HG03060 (cell line): ENCODE measurements at regions not wholly inside any gene's neighbourhood (a gene's known extent, or its start where the extent isn't known, plus 50 kb on each side); places are given as distances from the start of the nearest gene placed in this dataset.

Experiments used
- ATAC-seq: cut with Tn5 transposase; IDR thresholded peaks from one replicate; pipeline ENCODE4 v1.9.1; 2021; ENCODE audit warnings: low read depth, moderate number of reproducible peaks; ENCODE audit not compliant: unreplicated experiment

DNA sequence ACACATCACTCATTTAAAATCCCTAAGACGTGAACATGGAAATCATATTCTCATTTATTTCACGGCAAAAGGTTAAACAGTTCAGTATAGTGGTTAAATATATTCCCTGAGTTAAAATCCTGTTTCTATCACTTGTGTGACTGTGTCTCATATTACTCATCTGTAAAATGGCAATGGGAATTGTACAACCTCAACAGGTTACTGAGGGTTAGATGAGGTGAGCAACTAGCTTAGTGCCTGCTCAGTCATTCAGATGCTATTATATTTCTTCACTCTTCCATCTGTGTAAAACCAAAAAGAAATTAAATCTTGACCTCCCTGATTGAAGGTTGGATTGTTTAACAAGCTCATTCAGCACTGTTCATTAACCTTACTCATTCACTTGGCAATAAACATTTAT lies 212.4 kb upstream of the STK17B start:
- ATAC-seq: no peak

- ATAC-seq: no peak
Observed at GRCh38 chr2:196384729-196385128, 213.4 kb upstream of the STK17B start.

GRCh38 chr2:196389670-196390069 lies 218.3 kb upstream of the STK17B start:
- ATAC-seq: no peak

- ATAC-seq: no peak
Observed at GRCh38 chr2:196390243-196391148, 219.1 kb upstream of the STK17B start.

- no peak for ATAC-seq
Observed at GRCh38 chr2:196391149-196391479, 219.7 kb upstream of the STK17B start.

DNA sequence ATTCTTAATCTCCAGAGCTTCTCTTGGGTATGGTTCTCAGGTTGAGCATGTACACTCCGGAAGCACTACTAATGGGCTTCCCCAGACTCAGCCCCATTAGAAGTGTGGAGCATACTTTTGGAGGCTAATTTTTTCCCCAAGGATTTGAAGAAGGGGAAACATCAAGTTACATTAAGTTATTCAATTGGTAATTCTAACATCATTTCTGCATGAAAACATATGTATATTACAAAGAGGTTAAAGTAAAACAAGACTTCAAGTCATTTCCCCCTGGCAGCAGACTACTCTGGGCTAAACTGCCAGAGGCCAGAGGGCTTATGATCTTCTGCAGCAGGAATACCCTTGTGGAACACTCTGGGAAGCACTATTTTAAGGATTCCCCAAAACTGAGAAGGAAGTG lies 227.7 kb upstream of the STK17B start:
- ATAC-seq: no peak

GRCh38 chr2:196399722-196400691 lies 228.6 kb upstream of the STK17B start:
- no peak for ATAC-seq

DNA sequence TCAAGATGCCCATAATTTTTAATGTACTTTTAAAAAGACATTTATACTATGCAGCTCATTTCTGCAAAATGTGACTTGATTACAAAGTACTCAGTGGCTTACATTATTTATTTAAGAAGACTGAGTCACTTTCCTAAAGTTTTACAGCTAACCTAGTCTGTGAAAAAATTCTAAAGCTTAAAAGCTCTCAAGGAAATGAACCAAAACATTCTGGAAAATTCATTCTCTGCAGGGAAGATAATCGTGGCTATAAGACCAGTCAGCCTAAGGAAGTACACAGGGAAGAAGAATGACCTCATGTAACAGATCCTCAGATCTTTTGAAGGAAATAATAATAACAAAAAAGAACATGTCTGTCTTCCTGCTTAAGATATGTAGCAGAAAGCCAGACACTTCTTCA lies 232.1 kb upstream of the STK17B start:
- no peak for ATAC-seq

DNA sequence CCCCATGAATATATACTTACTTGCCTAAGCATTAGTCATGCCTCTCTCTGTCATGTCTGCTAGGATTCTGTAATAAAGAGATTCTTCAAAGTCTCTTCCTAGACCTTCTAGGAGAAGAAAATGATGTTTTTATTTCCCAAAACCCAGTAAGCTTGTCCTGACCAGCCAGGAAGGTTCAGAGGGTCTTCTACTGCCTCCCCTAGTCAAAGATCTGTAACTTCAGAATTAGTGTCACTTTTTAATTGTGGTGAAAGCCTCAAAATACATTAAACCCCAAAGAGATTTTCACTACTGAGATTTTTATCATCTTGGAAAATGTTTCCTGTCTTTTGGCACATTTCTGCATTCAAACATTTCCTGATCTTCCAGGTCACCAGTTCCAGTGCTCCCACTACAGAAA lies 232.9 kb upstream of the STK17B start:
- no peak for ATAC-seq

DNA sequence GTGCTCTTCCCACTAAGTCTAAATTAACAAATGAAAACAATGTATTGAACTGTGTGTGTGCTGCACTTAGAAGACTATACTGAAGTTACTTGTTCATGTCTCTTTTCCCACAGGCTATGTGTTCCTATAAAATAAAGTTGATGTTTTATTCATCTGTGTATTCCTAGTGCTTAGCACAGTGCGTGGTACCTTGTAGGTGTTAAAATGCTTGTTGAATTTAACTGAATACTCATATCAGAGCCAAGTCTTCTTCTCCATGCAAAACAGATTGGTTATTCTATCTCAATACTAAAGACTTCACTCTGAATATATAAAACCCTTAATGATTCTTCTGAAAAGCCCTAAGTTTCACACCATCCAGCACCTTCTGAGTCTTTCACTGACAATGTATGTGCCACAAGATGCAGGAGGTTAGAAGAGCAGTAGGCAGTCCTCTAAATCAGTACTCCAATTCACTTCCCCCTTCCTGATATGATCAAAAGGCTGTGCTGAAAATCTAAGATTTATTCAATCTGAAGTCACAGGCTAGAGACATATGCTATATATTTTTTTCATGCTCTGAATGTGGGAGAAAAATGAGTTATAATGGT lies 231.7 kb upstream of the CCDC150 start:
- no peak for ATAC-seq

DNA sequence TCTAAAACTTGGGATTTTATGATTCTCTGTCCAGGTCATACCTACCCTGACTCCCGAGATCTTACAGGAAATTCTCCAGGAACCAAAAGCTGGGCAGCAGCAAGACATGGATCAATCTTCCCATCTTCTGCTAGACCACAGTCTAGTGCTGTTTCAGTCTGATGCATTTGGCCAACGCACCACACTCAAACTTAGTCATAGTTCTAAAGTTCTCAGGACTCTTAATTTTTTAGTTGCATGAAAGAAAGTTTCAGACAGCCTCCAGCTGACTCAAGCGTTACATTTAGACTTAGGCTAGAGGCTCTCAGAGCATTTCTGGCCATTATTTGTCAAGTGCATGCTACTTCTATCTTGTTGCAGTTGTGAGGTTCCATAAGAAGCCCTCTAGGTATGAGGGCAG lies 230.1 kb upstream of the CCDC150 start:
- peak; percentile 29 for ATAC-seq

DNA sequence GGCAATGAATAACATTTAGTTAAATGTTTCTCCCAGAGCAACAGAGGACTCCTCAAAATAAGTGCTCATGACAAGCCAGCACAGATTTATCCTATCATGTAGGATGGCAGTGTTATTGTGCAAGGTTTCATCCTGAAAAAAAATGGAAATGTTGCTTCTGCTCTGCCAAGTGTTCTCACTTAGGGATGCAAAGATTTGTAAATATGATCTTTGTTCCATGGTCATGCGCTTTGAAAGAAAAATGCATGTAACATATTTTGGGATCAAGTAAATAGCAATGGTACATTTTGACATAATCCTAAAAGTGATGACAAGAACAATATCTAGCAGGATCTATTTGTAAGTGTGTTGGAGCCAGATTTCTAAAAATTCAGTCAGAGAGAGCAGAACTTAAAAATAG lies 229.5 kb upstream of the CCDC150 start:
- no peak for ATAC-seq

- ATAC-seq: peak; percentile 77
Observed at GRCh38 chr2:196413821-196414274, 225.7 kb upstream of the CCDC150 start.

DNA sequence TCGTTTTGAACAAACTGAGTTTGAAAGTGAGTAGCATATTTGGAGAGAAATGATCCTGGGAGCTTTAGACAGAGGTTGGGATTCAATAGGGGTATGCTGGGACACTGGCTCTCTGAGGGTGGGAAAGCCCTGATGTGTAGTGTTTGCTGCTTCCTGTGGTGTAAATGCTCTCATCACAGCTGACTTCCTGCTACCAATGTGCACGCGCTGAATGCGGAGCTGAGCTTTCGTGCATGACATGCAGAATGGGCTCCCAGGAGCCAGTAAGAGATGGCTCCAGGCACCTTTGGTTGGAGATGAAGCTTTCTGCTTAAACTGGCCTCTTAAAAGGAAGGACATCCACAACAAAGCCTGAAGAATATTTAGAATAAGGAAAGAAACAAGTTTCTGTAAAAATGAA lies 224.1 kb upstream of the CCDC150 start:
- peak; percentile 50 for ATAC-seq

- no peak for ATAC-seq
Observed at GRCh38 chr2:196420143-196420542, 219.4 kb upstream of the CCDC150 start.

- no peak for ATAC-seq
Observed at GRCh38 chr2:196421880-196422279, 217.6 kb upstream of the CCDC150 start.

GRCh38 chr2:196422361-196422760 lies 217.2 kb upstream of the CCDC150 start:
- ATAC-seq: no peak

- no peak for ATAC-seq
Observed at GRCh38 chr2:196426122-196426521, 213.4 kb upstream of the CCDC150 start.

GRCh38 chr2:196427986-196428634 lies 211.4 kb upstream of the CCDC150 start:
- ATAC-seq: no peak

GRCh38 chr2:196431076-196431475 lies 208.4 kb upstream of the CCDC150 start:
- ATAC-seq: no peak
